Uterus (tissue), 2 donors: ENCODE measurements at regions not wholly inside any gene's neighbourhood (a gene's known extent, or its start where the extent isn't known, plus 50 kb on each side); places are given as distances from the start of the nearest gene placed in this dataset.

Experiments used
- POLR2A ChIP-seq, 2 donors: fragments of 450-650 bp; IDR thresholded peaks; one replicate each; pipeline ENCODE4 v1.6.1; 2016; ENCODE audit warnings: antibody characterized with exemption in 2 of 2, mild to moderate bottlenecking in 1 of 2, moderate library complexity in 1 of 2
- TF ChIP-seq, protein P1 (sequence below), 4 experiments: fragments of 200-600 bp in 2 of 4; fragments of 450-650 bp in 2 of 4; sonication (generic) in 2 of 4; IDR thresholded peaks; one replicate each; pipeline ENCODE4 v1.5.1; 2016 to 2019; ENCODE audit warnings: antibody characterized with exemption in 4 of 4, mild to moderate bottlenecking in 2 of 4, moderate library complexity in 1 of 4

GRCh38 chr16:87034317-87034716, 282.9 kb downstream of the C16orf95 start:
- TF ChIP-seq, protein P1, sequence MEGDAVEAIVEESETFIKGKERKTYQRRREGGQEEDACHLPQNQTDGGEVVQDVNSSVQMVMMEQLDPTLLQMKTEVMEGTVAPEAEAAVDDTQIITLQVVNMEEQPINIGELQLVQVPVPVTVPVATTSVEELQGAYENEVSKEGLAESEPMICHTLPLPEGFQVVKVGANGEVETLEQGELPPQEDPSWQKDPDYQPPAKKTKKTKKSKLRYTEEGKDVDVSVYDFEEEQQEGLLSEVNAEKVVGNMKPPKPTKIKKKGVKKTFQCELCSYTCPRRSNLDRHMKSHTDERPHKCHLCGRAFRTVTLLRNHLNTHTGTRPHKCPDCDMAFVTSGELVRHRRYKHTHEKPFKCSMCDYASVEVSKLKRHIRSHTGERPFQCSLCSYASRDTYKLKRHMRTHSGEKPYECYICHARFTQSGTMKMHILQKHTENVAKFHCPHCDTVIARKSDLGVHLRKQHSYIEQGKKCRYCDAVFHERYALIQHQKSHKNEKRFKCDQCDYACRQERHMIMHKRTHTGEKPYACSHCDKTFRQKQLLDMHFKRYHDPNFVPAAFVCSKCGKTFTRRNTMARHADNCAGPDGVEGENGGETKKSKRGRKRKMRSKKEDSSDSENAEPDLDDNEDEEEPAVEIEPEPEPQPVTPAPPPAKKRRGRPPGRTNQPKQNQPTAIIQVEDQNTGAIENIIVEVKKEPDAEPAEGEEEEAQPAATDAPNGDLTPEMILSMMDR (IDR thresholded peaks at IDR 0.05), result no peak
- TF ChIP-seq POLR2A (IDR thresholded peaks at IDR 0.05), result no peak
